CD4-positive, CD25-positive, alpha-beta regulatory T cell (primary cell): ENCODE measurements at regions not wholly inside any gene's neighbourhood (a gene's known extent, or its start where the extent isn't known, plus 50 kb on each side); places are given as distances from the start of the nearest gene placed in this dataset.
A peak's percentile ranks its signal among the peaks of the same experiment; 100 is the strongest.
"Not testable (repeated sequence)": the region's sequence is repeated elsewhere in the genome, so short reads cannot be mapped to it uniquely, and the experiment has no call there.

Source experiments
- ATAC-seq, 2 donors: fragments of 150-1000 bp; cut with Tn5 transposase; one replicate each; pipeline ENCODE4 v1.10.0; 2021; ENCODE audit warnings: low read depth in 2 of 2, moderate number of reproducible peaks in 2 of 2, moderate library complexity in 1 of 2
- DNase-seq, 3 donors: peaks; one replicate each; pipeline versions ENCODE4 v3.0.0 to v3.0.0-alpha.2; 2012 to 2022; ENCODE audit warnings: mixed read lengths in 1 of 3
- H3K27ac ChIP-seq: one replicate; pipeline ENCODE4 v1.7.0; 2013; ENCODE audit warnings: mild to moderate bottlenecking, low read length; ENCODE audit not compliant: insufficient read depth, poor library complexity, severe bottlenecking
- H3K27me3 ChIP-seq: one replicate; pipeline ENCODE4 v1.7.0; 2013; ENCODE audit warnings: low read length; ENCODE audit not compliant: control insufficient read depth, insufficient read depth
- H3K36me3 ChIP-seq: one replicate; pipeline ENCODE4 v1.7.0; 2013; ENCODE audit warnings: mild to moderate bottlenecking, low read length, moderate library complexity; ENCODE audit not compliant: control insufficient read depth, insufficient read depth
- H3K4me1 ChIP-seq: 2 replicates; pipeline ENCODE4 v1.7.0; 2013; ENCODE audit warnings: mild to moderate bottlenecking, low read length; ENCODE audit not compliant: insufficient read depth, control insufficient read depth, poor library complexity, severe bottlenecking
- H3K4me3 ChIP-seq: one replicate; pipeline ENCODE4 v1.7.0; 2013; ENCODE audit warnings: low read depth, mild to moderate bottlenecking, low read length, moderate library complexity
- H3K9me3 ChIP-seq, 2 experiments: 1 replicate in 1 of 2; 2 replicates in 1 of 2; pipeline ENCODE4 v1.7.0; 2013; ENCODE audit warnings: low read length in 2 of 2, mild to moderate bottlenecking in 1 of 2, moderate library complexity in 1 of 2; ENCODE audit not compliant: control insufficient read depth in 2 of 2
- H3K27ac Mint-ChIP-seq, 3 donors: one replicate each; pipeline ENCODE4 v1.8.0; 2020 to 2022; ENCODE audit warnings: mild to moderate bottlenecking in 3 of 3, mixed read lengths in 3 of 3, moderate library complexity in 2 of 3
- H3K27me3 Mint-ChIP-seq: one replicate; pipeline ENCODE4 v1.8.0; 2022; ENCODE audit warnings: mild to moderate bottlenecking, mixed read lengths
- H3K36me3 Mint-ChIP-seq: one replicate; pipeline ENCODE4 v1.8.0; 2020; ENCODE audit warnings: mixed read lengths
- H3K4me1 Mint-ChIP-seq, 4 donors: one replicate each; pipeline ENCODE4 v1.8.0; 2020 to 2022; ENCODE audit warnings: mixed read lengths in 4 of 4, mild to moderate bottlenecking in 1 of 4
- H3K4me3 Mint-ChIP-seq, 4 donors: one replicate each; pipeline ENCODE4 v1.8.0; 2020 to 2022; ENCODE audit warnings: mild to moderate bottlenecking in 4 of 4, mixed read lengths in 4 of 4, moderate library complexity in 3 of 4
- H3K9me3 Mint-ChIP-seq, 7 donors: one replicate each; pipeline ENCODE4 v1.8.0; 2020 to 2022; ENCODE audit warnings: mixed read lengths in 7 of 7, mild to moderate bottlenecking in 3 of 7, moderate library complexity in 2 of 7

DNA sequence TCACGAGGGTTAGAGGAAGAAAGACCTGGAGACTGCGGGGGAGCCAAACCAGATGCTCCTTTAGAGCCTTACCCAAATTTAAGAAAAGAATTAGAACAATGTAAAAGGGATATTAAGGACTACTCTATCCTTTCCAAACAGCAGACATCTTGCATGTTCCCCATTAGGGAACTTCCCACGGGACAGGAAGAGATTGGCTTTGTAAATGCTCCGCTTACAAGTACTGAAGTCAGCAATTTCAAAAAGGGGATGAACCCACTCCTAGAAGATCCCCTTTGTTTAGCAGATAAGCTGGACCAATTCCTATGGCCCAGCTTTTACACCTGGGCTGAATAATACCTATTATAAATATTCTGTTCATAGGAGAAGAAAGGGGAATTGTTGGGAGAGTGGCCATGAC, 74.2 kb downstream of the APOBEC1 start:
- DNase-seq, result no peak
- Histone ChIP-seq H3K27me3 (no peaks in the 10 kb centered on the region), H3K36me3 (no peaks in the 10 kb centered on the region), H3K4me3 (no peak overlapping the region), H3K9me3 (no peaks in the 10 kb centered on the region), H3K27ac (no peak overlapping the region), H3K4me1 (no peaks in the 10 kb centered on the region)
- Mint-ChIP-seq H3K36me3 (no peaks in the 10 kb centered on the region), H3K4me3 (no peak overlapping the region), H3K27ac (no peak overlapping the region), H3K27me3 (peaks cover 10% of the 10 kb centered on the region), H3K9me3 (peaks cover 0 to 2% (median 0%) of the 10 kb centered on the region in 7 donors), H3K4me1 (peaks cover 0 to 6% (median 0%) of the 10 kb centered on the region in 4 donors)
- ATAC-seq, result no peak

DNA sequence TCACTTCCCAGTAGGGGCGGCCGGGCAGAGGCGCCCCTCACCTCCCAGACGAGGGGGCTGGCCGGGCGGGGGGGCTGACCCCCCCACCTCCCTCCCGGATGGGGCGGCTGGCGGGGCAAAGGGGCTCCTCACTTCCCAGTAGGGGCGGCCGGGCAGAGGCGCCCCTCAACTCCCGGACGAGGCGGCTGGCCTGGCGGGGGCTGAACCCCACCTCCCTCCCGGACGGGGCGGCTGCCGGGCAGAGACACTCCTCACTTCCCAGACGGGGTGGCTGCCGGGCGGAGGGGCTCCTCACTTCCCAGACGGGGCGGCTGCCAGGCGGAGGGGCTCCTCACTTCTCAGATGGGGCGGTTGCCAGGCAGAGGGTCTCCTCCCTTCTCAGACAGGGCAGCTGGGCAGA, 75.6 kb downstream of the APOBEC1 start:
- not testable (repeated sequence) for H3K4me3 Mint-ChIP-seq, H3K9me3 ChIP-seq, H3K27ac Mint-ChIP-seq, H3K27me3 Mint-ChIP-seq, H3K36me3 ChIP-seq, H3K4me1 ChIP-seq, H3K36me3 Mint-ChIP-seq, H3K9me3 Mint-ChIP-seq, H3K4me3 ChIP-seq, DNase-seq, H3K27me3 ChIP-seq, H3K27ac ChIP-seq, H3K4me1 Mint-ChIP-seq, ATAC-seq

DNA sequence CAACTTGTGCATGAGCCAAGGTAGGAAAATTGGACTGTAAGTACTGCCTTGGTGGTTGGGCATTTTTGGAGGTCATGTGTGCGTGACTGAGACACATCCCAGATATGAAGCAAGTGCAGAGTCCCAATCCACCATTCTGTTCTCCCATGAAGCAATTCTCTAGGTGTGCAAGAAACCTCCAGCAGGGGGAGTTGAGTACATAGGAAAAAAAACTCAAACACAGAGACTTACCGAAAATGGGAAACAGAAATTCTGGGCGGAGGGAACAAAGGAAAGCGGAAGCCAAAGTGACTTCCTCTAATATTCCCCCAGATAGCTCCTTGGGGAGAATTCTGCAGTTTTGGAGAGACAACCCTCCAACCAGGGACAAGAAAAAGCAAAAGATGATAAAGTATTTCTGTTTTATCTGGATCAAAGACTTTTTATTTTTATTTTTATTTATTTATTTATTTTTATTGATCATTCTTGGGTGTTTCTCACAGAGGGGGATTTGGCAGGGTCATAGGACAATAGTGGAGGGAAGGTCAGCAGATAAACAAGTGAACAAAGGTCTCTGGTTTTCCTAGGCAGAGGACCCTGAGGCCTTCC, 76.9 kb downstream of the APOBEC1 start:
- not testable (repeated sequence) for H3K27me3 ChIP-seq, H3K27ac ChIP-seq, H3K27ac Mint-ChIP-seq, ATAC-seq, H3K4me1 Mint-ChIP-seq, H3K9me3 Mint-ChIP-seq, H3K4me3 Mint-ChIP-seq, H3K4me3 ChIP-seq, H3K27me3 Mint-ChIP-seq, H3K36me3 ChIP-seq, H3K36me3 Mint-ChIP-seq, H3K9me3 ChIP-seq, H3K4me1 ChIP-seq
- DNase-seq, result peak; percentile 3 to 38 (median 29)

DNA sequence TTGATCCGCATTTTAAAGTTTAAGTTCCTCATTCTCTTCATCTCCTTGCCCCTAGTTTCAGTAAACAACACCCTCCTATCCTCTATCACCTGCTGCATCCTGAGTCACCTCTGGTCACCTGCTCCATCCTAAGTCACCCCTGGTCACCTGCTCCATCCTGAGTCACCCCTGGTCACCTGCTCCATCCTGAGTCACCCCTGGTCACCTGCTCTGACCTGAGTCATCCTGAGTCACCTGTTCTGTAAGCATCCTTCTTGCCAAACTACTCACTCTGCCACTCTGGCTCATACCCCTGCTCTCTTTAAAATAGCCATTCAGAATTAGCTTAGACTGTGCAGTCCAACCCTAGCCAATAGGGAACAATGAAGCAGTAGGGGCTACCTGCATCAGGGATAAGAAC, 80.6 kb upstream of the CD163 start:
- DNase-seq, H3K27me3 ChIP-seq, H3K4me1 ChIP-seq, H3K9me3 Mint-ChIP-seq, H3K4me3 ChIP-seq, H3K27ac Mint-ChIP-seq, ATAC-seq, H3K27ac ChIP-seq, H3K4me3 Mint-ChIP-seq, H3K36me3 ChIP-seq, H3K36me3 Mint-ChIP-seq, H3K4me1 Mint-ChIP-seq, H3K9me3 ChIP-seq: not testable (repeated sequence)
- H3K27me3 Mint-ChIP-seq, result peaks cover 10% of the 10 kb centered on the region

DNA sequence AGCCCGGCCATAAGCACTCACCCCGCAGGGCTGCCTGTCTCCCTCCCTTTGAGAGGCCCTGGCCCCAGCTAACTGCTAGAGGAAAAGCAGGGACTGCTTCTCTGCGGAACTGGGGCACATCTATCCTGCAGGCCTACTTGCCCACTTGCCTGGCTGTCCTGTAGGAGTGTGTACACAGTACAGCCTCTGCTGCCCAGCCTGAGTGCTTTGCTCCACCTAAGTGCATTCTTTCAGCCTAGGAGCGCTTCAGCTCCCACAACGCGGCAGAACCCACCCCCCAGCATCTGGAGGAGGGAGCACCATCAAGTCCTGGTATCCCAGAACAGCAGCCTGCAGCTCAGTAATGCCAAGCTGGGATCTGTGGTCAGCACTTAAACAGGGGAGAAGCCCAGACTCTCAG, 79.9 kb upstream of the CD163 start:
- no peak overlapping the region for H3K27ac ChIP-seq
- no peaks in the 10 kb centered on the region for H3K4me1 ChIP-seq
- Mint-ChIP-seq H3K4me3 (no peak overlapping the region), H3K36me3 (no peaks in the 10 kb centered on the region), H3K4me1 (peaks cover 0 to 2% (median 0%) of the 10 kb centered on the region in 4 donors), H3K27me3 (peaks cover 10% of the 10 kb centered on the region), H3K27ac (no peak overlapping the region), H3K9me3 (peaks cover 0 to 14% (median 3%) of the 10 kb centered on the region in 7 donors)
- peaks cover 2% of the 10 kb centered on the region for H3K27me3 ChIP-seq
- no peaks in the 10 kb centered on the region for H3K36me3 ChIP-seq
- H3K4me3 ChIP-seq, result no peak overlapping the region
- DNase-seq (no peak), ATAC-seq (no peak)
- H3K9me3 ChIP-seq, result peaks cover 0 to 6% of the 10 kb centered on the region in 2 experiments

DNA sequence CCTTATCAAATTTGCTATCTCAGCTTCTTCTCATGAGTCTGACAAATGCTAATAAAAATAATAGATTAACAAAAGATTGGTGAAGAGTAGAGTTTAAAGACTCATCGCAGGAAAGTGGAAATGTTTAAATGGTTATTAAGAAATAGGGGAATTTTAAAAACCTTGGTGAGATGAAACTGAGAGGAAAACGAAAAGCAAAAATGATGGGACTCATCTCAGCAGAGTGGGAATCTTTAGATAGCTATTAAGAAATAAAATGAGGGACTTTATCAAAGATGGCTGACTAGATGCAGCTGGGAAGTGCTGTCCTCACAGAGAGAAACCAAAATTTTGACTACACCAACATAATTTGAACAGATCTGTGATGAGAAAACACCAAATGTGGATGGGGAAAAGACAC, 79.2 kb upstream of the CD163 start:
- Mint-ChIP-seq H3K9me3 (peaks cover 0 to 14% (median 3%) of the 10 kb centered on the region in 7 donors), H3K36me3 (no peaks in the 10 kb centered on the region), H3K27ac (no peak overlapping the region), H3K4me1 (no peaks in the 10 kb centered on the region), H3K27me3 (peaks cover 10% of the 10 kb centered on the region), H3K4me3 (no peak overlapping the region)
- H3K9me3 ChIP-seq, result peaks cover 0 to 6% of the 10 kb centered on the region in 2 experiments
- no peaks in the 10 kb centered on the region for H3K36me3 ChIP-seq
- ATAC-seq (no peak), DNase-seq (no peak)
- peaks cover 2% of the 10 kb centered on the region for H3K27me3 ChIP-seq
- H3K27ac ChIP-seq, result no peak overlapping the region
- H3K4me1 ChIP-seq, result no peaks in the 10 kb centered on the region
- H3K4me3 ChIP-seq, result no peak overlapping the region

DNA sequence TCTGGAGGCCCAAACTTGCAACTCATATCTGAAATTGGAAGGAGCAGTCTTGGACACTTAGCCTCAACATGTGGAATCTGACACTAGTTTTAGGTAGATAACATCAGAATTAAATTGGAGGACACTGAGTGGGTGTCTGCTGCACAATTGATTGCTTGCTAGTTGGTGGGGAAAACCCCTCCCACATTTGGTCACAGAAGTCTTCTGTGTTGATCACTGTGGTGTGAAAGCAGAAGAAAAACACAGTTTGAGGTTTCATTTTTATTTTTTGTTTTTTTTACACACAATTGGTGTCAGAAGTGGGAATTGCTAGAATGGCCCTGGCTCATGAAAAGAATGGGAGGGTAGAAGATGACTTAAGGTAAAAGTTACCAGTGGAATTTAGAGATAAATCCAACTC, 78.0 kb upstream of the CD163 start:
- no peak overlapping the region for H3K27ac Mint-ChIP-seq
- H3K4me1 Mint-ChIP-seq, result no peaks in the 10 kb centered on the region
- H3K9me3 Mint-ChIP-seq, result peaks cover 0 to 17% (median 5%) of the 10 kb centered on the region in 7 donors
- no peak for ATAC-seq
- DNase-seq, result no peak
- H3K27me3 Mint-ChIP-seq, result peaks cover 10% of the 10 kb centered on the region
- Histone ChIP-seq H3K4me1 (no peaks in the 10 kb centered on the region), H3K9me3 (peaks cover 0 to 6% of the 10 kb centered on the region in 2 experiments), H3K36me3 (no peaks in the 10 kb centered on the region), H3K4me3 (no peak overlapping the region), H3K27me3 (peaks cover 2% of the 10 kb centered on the region), H3K27ac (no peak overlapping the region)
- no peaks in the 10 kb centered on the region for H3K36me3 Mint-ChIP-seq
- H3K4me3 Mint-ChIP-seq, result no peak overlapping the region

DNA sequence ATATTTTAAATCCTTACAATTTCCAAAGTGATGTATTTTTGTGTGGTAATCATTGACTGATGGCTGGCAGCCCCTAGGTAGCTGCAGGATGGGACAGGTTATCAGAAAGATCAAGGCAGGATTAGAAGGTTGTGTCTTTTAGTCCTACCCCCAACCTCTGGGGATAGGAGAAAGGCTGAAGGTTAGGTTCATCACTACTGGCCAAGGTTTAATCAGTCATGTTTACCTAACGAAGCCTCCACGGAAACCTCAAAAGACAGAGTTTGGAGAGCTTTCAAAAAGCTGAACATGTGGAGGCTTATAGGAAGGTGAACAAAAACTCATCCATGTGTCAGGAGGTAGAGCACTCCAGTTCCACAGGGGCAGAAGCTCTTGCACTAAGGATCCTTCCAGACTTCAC, 77.5 kb upstream of the CD163 start:
- Mint-ChIP-seq H3K9me3 (peaks cover 0 to 17% (median 4%) of the 10 kb centered on the region in 7 donors), H3K4me3 (no peak overlapping the region), H3K4me1 (no peaks in the 10 kb centered on the region), H3K27me3 (peaks cover 10% of the 10 kb centered on the region), H3K27ac (no peak overlapping the region), H3K36me3 (no peaks in the 10 kb centered on the region)
- Histone ChIP-seq H3K4me3 (no peak overlapping the region), H3K27ac (no peak overlapping the region), H3K4me1 (no peaks in the 10 kb centered on the region), H3K27me3 (peaks cover 2% of the 10 kb centered on the region), H3K36me3 (no peaks in the 10 kb centered on the region), H3K9me3 (peaks cover 0 to 6% of the 10 kb centered on the region in 2 experiments)
- ATAC-seq (no peak), DNase-seq (no peak)
